Breast epithelium (tissue), 4 donors: ENCODE measurements at regions not wholly inside any gene's neighbourhood (a gene's known extent, or its start where the extent isn't known, plus 50 kb on each side); places are given as distances from the start of the nearest gene placed in this dataset.

ENCODE experiments used
- DNase-seq, 2 donors: peaks; one replicate each; pipeline ENCODE4 v3.0.0-alpha.2; 2019; ENCODE audit warnings: low spot score in 2 of 2
- H3K27ac ChIP-seq, 2 donors: fragments of 200-600 bp; sonication (generic) in 1 of 2; one replicate each; pipeline ENCODE4 v1.5.1; 2016 to 2019; ENCODE audit warnings: mild to moderate bottlenecking in 1 of 2
- H3K27me3 ChIP-seq, 2 donors: fragments of 200-600 bp; sonication (generic) in 1 of 2; one replicate each; pipeline versions ENCODE4 v1.5.1 to v1.6.0; 2017 to 2019; ENCODE audit warnings: control low read depth in 1 of 2, mild to moderate bottlenecking in 1 of 2
- H3K36me3 ChIP-seq: fragments of 200-600 bp; one replicate; pipeline ENCODE4 v1.5.1; 2019
- H3K4me1 ChIP-seq, 2 donors: fragments of 200-600 bp; sonication (generic); one replicate each; pipeline ENCODE4 v1.5.1; 2016 to 2019; ENCODE audit warnings: control low read depth in 1 of 2
- H3K4me3 ChIP-seq, 3 donors: fragments of 200-600 bp; sonication (generic); 1 replicate in 2 of 3; 2 replicates in 1 of 3; pipeline ENCODE4 v1.5.1; 2016 to 2019; ENCODE audit warnings: mild to moderate bottlenecking in 3 of 3, moderate library complexity in 2 of 3
- H3K9me3 ChIP-seq, 2 donors: fragments of 200-600 bp; sonication (generic) in 1 of 2; one replicate each; pipeline ENCODE4 v1.5.1; 2016 to 2019; ENCODE audit warnings: control low read depth in 1 of 2
- CTCF ChIP-seq, 3 donors: fragments of 450-650 bp; IDR thresholded peaks; one replicate each; pipeline ENCODE4 v1.5.1; 2016 to 2017; ENCODE audit warnings: antibody characterized with exemption in 3 of 3, mild to moderate bottlenecking in 3 of 3, moderate library complexity in 3 of 3
- POLR2A ChIP-seq: fragments of 450-650 bp; IDR thresholded peaks from one replicate; pipeline ENCODE4 v1.6.1; 2016; ENCODE audit warnings: antibody characterized with exemption, mild to moderate bottlenecking, moderate library complexity
- POLR2AphosphoS5 ChIP-seq, 3 donors: sonication (generic); formaldehyde crosslinking; IDR thresholded peaks; one replicate each; pipeline ENCODE4 v1.6.1; 2017; ENCODE audit warnings: antibody characterized with exemption in 3 of 3
- intact Hi-C: fragments of 100-400 bp; cut with DNase I; formaldehyde crosslinking; loops from one replicate; pipeline ENCODE4 v1.15.1; 2023; ENCODE audit warnings: low total_unique reads

- intact Hi-C loops: no loop called here
- TF ChIP-seq POLR2A (no peak), POLR2AphosphoS5 (IDR thresholded peaks at IDR 0.05) (peak in 1 of 3 donors; percentile 25), CTCF (IDR thresholded peaks at IDR 0.05) (no peak)
- Histone ChIP-seq H3K4me3 (no peak overlapping the region), H3K4me1 (no peaks in the 10 kb centered on the region), H3K27me3 (no peaks in the 10 kb centered on the region), H3K9me3 (no peaks in the 10 kb centered on the region), H3K36me3 (no peaks in the 10 kb centered on the region), H3K27ac (no peak overlapping the region)
- DNase-seq: no peak
Observed at GRCh38 chr5:67297376-67297775, 100.8 kb upstream of the CD180 start.

- Histone ChIP-seq H3K4me1 (no peaks in the 10 kb centered on the region), H3K9me3 (no peaks in the 10 kb centered on the region), H3K36me3 (no peaks in the 10 kb centered on the region), H3K27me3 (no peaks in the 10 kb centered on the region), H3K27ac (no peak overlapping the region), H3K4me3 (no peak overlapping the region)
- DNase-seq: no peak
- intact Hi-C loops: no loop called here
- TF ChIP-seq POLR2A: no peak
- TF ChIP-seq POLR2AphosphoS5 (IDR thresholded peaks at IDR 0.05): no peak
- no peak for TF ChIP-seq CTCF (IDR thresholded peaks at IDR 0.05)
Observed at GRCh38 chr5:67294266-67294938, 97.8 kb upstream of the CD180 start.

- no peak for TF ChIP-seq POLR2A
- TF ChIP-seq POLR2AphosphoS5 (IDR thresholded peaks at IDR 0.05): no peak
- TF ChIP-seq CTCF (IDR thresholded peaks at IDR 0.05): no peak
- Histone ChIP-seq H3K27ac (no peak overlapping the region), H3K36me3 (no peaks in the 10 kb centered on the region), H3K27me3 (no peaks in the 10 kb centered on the region), H3K4me1 (no peaks in the 10 kb centered on the region), H3K9me3 (no peaks in the 10 kb centered on the region), H3K4me3 (no peak overlapping the region)
- DNase-seq: no peak
- intact Hi-C loops: no loop called here
Observed at GRCh38 chr5:67293226-67293625, 96.6 kb upstream of the CD180 start.

GRCh38 chr5:67292201-67292940 is 95.8 kb upstream of the CD180 start:
- TF ChIP-seq CTCF (IDR thresholded peaks at IDR 0.05) (no peak), POLR2A (no peak), POLR2AphosphoS5 (IDR thresholded peaks at IDR 0.05) (no peak)
- H3K27ac ChIP-seq: no peak overlapping the region
- no peak for DNase-seq
- no peaks in the 10 kb centered on the region for H3K36me3 ChIP-seq
- no peaks in the 10 kb centered on the region for H3K4me1 ChIP-seq
- intact Hi-C loops: no loop called here
- H3K4me3 ChIP-seq: no peak overlapping the region
- H3K9me3 ChIP-seq: no peaks in the 10 kb centered on the region
- no peaks in the 10 kb centered on the region for H3K27me3 ChIP-seq

- H3K27me3 ChIP-seq: no peaks in the 10 kb centered on the region
- no peaks in the 10 kb centered on the region for H3K4me1 ChIP-seq
- H3K36me3 ChIP-seq: no peaks in the 10 kb centered on the region
- H3K4me3 ChIP-seq: no peak overlapping the region
- no peak overlapping the region for H3K27ac ChIP-seq
- intact Hi-C loops: no loop called here
- DNase-seq: no peak
- no peaks in the 10 kb centered on the region for H3K9me3 ChIP-seq
- TF ChIP-seq CTCF (IDR thresholded peaks at IDR 0.05) (no peak), POLR2AphosphoS5 (IDR thresholded peaks at IDR 0.05) (no peak), POLR2A (no peak)
Observed at GRCh38 chr5:67291671-67292070, 95.1 kb upstream of the CD180 start.
